ENCODE measurements at regions not wholly inside any gene's neighbourhood (a gene's known extent, or its start where the extent isn't known, plus 50 kb on each side); places are given as distances from the start of the nearest gene placed in this dataset.

DNA sequence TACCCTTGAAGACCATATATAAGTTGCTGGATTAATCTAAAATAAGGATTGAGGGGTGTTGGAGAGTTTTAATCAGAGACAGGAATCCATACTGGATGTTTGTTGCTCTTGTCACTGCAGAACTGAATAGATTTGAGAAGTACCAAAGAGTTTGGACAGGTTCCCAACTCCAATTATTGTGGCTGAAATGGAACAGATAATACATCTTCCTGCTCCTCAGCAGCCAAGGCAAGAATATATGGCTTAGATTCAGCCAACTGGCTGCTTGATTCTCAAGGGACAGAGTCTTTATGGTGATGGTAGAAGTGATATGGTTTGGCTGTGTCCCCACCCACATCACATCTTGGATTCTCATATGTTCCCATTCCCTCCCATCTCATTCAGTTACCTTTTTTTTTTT is 97.0 kb upstream of the PDHA2 start:
- TF ChIP-seq, protein P1, sequence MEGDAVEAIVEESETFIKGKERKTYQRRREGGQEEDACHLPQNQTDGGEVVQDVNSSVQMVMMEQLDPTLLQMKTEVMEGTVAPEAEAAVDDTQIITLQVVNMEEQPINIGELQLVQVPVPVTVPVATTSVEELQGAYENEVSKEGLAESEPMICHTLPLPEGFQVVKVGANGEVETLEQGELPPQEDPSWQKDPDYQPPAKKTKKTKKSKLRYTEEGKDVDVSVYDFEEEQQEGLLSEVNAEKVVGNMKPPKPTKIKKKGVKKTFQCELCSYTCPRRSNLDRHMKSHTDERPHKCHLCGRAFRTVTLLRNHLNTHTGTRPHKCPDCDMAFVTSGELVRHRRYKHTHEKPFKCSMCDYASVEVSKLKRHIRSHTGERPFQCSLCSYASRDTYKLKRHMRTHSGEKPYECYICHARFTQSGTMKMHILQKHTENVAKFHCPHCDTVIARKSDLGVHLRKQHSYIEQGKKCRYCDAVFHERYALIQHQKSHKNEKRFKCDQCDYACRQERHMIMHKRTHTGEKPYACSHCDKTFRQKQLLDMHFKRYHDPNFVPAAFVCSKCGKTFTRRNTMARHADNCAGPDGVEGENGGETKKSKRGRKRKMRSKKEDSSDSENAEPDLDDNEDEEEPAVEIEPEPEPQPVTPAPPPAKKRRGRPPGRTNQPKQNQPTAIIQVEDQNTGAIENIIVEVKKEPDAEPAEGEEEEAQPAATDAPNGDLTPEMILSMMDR (IDR thresholded peaks at IDR 0.05), result no peak
- TF ChIP-seq POLR2A (IDR thresholded peaks at IDR 0.05) (no peak), POLR2AphosphoS5 (IDR thresholded peaks at IDR 0.05) (no peak)

Data from stomach (tissue), 4 donors.